Muscle layer of duodenum (tissue), 2 donors: ENCODE measurements at regions not wholly inside any gene's neighbourhood (a gene's known extent, or its start where the extent isn't known, plus 50 kb on each side); places are given as distances from the start of the nearest gene placed in this dataset.

ENCODE experiments used
- H3K27ac ChIP-seq: one replicate; pipeline ENCODE4 v1.7.0; 2013; ENCODE audit warnings: mild to moderate bottlenecking, low read length
- H3K27me3 ChIP-seq: one replicate; pipeline ENCODE4 v1.7.0; 2013; ENCODE audit warnings: low read depth, mild to moderate bottlenecking, control low read depth, low read length
- H3K36me3 ChIP-seq, 2 donors: one replicate each; pipeline ENCODE4 v1.7.0; 2013; ENCODE audit warnings: low read length in 2 of 2, control low read depth in 1 of 2, mild to moderate bottlenecking in 1 of 2; ENCODE audit not compliant: insufficient read depth in 2 of 2, control insufficient read depth in 1 of 2
- H3K4me1 ChIP-seq, 2 donors: one replicate each; pipeline ENCODE4 v1.7.0; 2013; ENCODE audit warnings: low read length in 2 of 2, mild to moderate bottlenecking in 2 of 2, control low read depth in 1 of 2, moderate library complexity in 1 of 2; ENCODE audit not compliant: insufficient read depth in 2 of 2, control insufficient read depth in 1 of 2
- H3K4me3 ChIP-seq, 2 donors: one replicate each; pipeline ENCODE4 v1.7.0; 2013; ENCODE audit warnings: low read length in 2 of 2, low read depth in 1 of 2, mild to moderate bottlenecking in 1 of 2
- H3K9me3 ChIP-seq, 2 donors: one replicate each; pipeline ENCODE4 v1.7.0; 2013; ENCODE audit warnings: low read length in 2 of 2, control low read depth in 1 of 2, mild to moderate bottlenecking in 1 of 2; ENCODE audit not compliant: control insufficient read depth in 1 of 2
- donor health status: healthy.

DNA sequence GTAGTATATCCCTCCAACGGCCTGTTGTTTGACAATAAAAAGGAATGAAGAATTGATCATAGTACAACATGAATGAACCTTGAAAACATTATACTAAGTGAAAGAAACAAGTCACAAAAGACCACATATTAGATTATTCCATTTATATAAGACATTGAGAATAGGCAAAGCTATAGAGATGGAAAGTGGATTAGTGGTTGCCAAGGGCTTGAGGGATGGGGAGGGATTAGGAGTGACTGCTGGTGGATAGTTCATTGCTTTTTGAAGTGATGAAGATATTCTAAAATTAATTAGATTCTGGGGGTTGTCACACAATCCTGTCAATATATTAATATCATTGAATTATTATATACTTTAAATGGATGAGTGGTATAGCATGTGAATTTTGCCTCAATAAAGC lies 142.5 kb upstream of the DPT start:
- no peak overlapping the region for H3K4me3 ChIP-seq
- H3K4me1 ChIP-seq = no peaks in the 10 kb centered on the region
- no peaks in the 10 kb centered on the region for H3K27me3 ChIP-seq
- H3K9me3 ChIP-seq = no peaks in the 10 kb centered on the region
- no peaks in the 10 kb centered on the region for H3K36me3 ChIP-seq
- H3K27ac ChIP-seq = no peak overlapping the region

DNA sequence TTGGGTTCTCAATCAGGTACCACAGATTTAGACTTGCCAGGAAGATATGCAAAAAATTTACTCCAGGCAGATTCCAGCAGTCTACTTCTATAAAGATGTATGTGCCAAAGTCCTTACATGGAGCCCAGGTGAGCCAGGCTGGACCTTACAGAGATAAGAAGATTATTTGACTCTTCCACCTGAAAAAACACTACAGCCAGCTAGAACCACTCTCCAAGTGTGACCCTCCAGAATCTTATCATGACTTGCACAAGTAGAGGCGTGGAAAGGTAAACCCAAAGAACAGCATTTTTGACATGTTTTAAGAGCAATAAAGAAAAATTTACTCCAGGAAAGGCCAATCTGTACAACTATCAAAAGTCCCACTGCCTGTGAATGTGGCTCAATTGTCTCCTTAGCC lies 146.8 kb upstream of the DPT start:
- Histone ChIP-seq H3K9me3 (no peaks in the 10 kb centered on the region), H3K27ac (no peak overlapping the region), H3K4me1 (no peaks in the 10 kb centered on the region), H3K27me3 (no peaks in the 10 kb centered on the region), H3K36me3 (no peaks in the 10 kb centered on the region), H3K4me3 (no peak overlapping the region)

DNA sequence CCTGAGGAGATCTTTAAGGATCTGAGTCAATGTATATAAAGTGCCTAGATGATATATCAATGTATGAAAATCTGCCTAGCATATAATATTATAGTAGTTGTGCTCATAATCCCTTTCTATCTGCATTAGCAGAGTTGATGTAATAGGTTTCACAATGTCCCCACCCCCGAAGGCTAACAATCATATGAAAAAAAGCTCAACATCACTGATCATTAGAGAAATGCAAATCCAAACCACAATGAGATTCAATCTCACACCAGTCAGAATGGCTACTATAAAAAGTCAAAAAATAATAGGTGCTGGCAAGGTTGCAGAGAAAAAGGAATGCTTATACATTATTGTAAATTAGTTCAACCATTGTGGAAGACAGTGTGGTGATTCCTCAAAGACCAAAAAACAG lies 147.8 kb upstream of the DPT start:
- no peak overlapping the region for H3K4me3 ChIP-seq
- no peaks in the 10 kb centered on the region for H3K27me3 ChIP-seq
- no peaks in the 10 kb centered on the region for H3K9me3 ChIP-seq
- peaks cover 0 to 5% of the 10 kb centered on the region in 2 donors for H3K4me1 ChIP-seq
- H3K36me3 ChIP-seq = no peaks in the 10 kb centered on the region
- no peak overlapping the region for H3K27ac ChIP-seq

DNA sequence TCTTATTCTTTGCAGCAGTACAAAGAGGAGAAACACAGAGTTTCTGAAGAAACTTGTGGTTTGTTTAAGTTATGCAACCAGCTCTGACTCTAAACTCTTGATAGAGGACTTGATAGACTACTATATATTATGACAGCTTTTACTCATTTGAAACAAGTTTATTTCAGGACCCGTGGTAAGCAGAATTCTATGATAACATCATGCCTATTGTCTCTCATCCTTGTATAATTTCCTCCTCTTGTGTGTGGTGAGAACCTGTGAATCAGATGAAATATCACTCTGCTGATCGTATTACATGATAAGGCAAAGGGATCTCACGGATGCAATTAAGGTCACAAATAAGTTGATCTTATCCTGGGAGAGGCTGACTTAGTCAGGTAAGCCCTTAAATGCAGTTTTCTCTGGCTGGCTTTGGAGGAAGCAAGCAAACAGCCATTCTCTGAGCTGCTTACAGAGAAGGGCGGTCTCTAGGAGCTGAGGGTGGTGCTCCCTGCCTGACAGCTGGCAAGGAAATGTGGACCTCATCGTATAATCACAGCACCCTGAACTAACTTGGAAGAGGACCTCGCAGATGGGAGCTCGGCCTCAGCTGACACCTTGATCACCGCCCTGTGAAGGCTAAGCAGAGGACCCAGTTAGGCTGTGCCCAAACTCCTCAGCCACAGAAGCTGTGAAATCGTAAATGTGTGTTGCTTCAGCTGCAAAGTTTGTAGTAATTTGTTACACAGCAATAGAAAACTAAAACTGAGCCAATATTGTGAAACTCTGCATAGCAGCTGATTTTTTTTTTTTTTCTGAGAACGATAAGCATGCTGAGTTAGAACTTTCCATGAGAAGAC lies 151.1 kb upstream of the DPT start:
- H3K27ac ChIP-seq = no peak overlapping the region
- H3K9me3 ChIP-seq = no peaks in the 10 kb centered on the region
- no peaks in the 10 kb centered on the region for H3K36me3 ChIP-seq
- peaks cover 0 to 5% of the 10 kb centered on the region in 2 donors for H3K4me1 ChIP-seq
- no peak overlapping the region for H3K4me3 ChIP-seq
- no peaks in the 10 kb centered on the region for H3K27me3 ChIP-seq

DNA sequence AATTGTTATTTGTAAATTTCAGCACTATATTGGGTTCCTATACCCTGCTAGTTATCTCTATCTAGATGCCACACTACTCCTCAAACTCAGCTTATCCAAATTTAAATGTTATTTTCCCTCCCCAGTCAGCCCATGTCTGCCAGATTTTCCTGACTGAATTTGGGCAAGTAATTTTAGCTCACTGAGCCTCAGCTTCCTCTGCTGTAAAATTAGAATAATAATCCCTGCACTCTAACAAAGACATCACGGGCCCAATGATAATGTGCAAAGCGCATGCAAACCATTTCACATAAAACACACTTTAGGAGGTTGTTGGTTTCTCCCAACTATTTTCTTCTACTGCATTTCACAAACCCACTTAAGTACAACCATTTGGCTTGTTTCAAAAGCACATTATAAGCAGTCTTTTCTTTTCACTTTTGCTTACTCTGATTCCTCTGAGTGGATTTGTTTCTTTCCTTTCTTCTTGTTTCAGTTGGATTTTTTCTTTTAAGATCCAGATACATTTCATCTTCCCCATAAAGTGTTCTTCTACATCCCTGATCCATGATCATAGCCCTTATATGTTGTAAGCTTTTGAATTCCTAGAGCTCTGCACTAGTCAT lies 152.8 kb upstream of the DPT start:
- no peak overlapping the region for H3K27ac ChIP-seq
- no peaks in the 10 kb centered on the region for H3K9me3 ChIP-seq

DNA sequence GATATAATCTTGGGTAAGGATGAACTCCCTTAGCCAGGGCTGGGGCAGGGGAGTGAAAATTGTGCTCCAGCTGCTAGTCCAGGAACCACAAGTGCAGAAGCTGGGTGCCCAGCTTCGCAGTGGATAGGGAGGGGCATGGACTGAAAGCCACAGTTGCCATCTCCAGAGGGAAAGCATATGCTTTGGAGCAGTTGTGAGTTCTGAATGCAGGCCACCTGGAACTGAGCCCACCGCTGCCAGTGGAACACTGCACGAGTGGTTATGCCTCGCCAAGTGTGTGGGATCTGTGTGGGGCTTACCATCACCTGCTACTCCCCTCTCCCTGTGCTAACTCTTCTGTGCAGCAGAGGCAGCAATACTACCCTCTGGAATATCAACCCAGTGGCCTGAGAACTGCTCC lies 158.4 kb upstream of the DPT start:
- Histone ChIP-seq H3K27me3 (no peaks in the 10 kb centered on the region), H3K4me1 (no peaks in the 10 kb centered on the region)

More for the DNA sequence above, 152.8 kb upstream of the DPT start:
- H3K36me3 ChIP-seq = no peaks in the 10 kb centered on the region
- peaks cover 0 to 5% of the 10 kb centered on the region in 2 donors for H3K4me1 ChIP-seq
- no peak overlapping the region for H3K4me3 ChIP-seq
- no peaks in the 10 kb centered on the region for H3K27me3 ChIP-seq

DNA sequence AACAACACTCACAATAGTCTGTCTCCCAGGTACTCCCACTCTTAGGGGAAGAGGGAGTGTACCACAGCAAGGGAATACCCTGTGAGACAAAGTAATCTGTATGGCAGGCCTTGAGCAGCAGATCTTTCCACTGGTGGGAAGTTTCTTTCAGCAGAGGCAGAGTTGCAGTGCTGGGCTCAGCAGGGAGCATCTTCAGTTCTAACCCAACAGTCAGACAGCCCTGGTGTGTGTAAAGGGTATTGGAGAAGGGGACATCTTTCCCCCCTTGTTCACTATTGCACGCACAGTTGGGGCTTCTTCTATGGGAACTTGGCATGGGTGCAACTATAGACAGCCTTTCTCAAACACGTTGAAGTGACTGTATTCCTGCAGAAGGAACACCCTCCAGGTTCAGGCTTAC lies 159.4 kb upstream of the DPT start:
- Histone ChIP-seq H3K4me3 (no peak overlapping the region), H3K36me3 (no peaks in the 10 kb centered on the region), H3K27me3 (no peaks in the 10 kb centered on the region), H3K27ac (no peak overlapping the region), H3K9me3 (no peaks in the 10 kb centered on the region), H3K4me1 (no peaks in the 10 kb centered on the region)

More for the DNA sequence above, 158.4 kb upstream of the DPT start:
- Histone ChIP-seq H3K4me3 (no peak overlapping the region), H3K9me3 (no peaks in the 10 kb centered on the region), H3K36me3 (no peaks in the 10 kb centered on the region), H3K27ac (no peak overlapping the region)

DNA sequence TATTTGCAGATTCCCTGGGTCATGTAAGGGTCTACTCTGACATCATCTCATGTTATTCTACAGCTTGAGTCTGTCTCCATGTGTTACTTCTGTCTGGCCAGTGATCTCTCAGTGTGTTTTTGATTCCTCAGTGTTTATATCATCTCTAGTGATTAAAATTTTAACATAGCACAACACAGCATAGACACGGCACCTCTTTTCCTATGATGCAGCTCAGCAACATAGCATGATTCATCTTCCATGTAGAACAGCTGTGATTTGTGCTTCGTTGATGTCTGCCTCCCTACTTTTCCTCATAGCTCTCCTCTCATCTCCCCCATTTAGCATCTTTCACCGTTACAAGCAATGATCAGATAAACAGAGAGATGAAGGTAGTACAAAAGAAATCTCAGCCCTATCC lies 163.9 kb upstream of the DPT start:
- Histone ChIP-seq H3K27me3 (no peaks in the 10 kb centered on the region), H3K27ac (peak overlapping the region; percentile 36), H3K4me3 (no peak overlapping the region), H3K4me1 (no peaks in the 10 kb centered on the region), H3K9me3 (no peaks in the 10 kb centered on the region), H3K36me3 (no peaks in the 10 kb centered on the region)

DNA sequence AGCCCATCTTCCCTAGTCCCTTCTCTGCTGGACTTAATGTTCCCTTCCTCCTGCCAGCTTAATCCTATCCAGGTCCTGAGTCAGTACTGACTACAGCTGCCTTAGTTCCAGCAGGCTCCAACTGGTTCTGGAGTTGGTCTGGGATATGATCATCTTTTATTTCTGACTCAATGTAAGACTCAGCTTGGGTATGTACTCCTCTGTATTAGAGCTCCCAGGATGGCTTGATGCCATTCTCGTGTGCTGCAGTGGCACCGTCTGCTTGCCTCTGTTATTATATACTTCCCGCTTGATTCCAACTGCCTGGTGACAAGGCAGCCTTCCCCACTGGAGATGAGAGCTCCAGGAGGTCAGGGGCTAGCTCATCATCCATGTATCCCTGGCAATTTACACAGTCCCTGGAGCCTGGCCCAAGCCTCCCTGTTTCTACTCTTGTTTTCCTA lies 164.4 kb upstream of the DPT start:
- Histone ChIP-seq H3K9me3 (no peaks in the 10 kb centered on the region), H3K4me3 (no peak overlapping the region), H3K36me3 (no peaks in the 10 kb centered on the region), H3K27me3 (no peaks in the 10 kb centered on the region), H3K4me1 (no peaks in the 10 kb centered on the region), H3K27ac (peak overlapping the region; percentile 36)

DNA sequence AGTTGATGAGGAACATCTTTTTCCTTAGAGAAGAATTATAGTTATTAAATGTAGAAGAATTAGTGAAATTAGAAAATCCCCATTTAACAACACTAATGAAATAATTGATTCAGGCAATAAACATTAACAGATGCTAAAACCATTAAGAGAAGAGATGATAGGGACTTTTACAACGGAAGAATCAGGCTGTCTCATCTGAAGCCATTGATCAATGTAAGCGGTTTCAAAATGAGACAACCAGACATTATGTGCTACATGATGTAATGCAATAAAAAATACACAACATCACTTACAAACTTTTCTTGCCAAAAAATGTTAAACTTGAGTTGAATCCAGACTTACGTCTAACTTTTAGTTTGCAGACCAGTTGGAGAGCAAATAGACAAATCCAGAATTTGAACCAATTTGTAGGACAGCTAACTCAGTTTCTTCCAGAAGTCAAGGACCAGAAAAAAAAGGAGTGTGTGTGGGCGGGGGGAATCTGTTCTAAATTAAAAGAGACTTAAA lies 165.4 kb upstream of the DPT start:
- Histone ChIP-seq H3K27me3 (no peaks in the 10 kb centered on the region), H3K9me3 (no peaks in the 10 kb centered on the region), H3K36me3 (no peaks in the 10 kb centered on the region), H3K4me3 (no peak overlapping the region), H3K27ac (no peak overlapping the region), H3K4me1 (no peaks in the 10 kb centered on the region)

DNA sequence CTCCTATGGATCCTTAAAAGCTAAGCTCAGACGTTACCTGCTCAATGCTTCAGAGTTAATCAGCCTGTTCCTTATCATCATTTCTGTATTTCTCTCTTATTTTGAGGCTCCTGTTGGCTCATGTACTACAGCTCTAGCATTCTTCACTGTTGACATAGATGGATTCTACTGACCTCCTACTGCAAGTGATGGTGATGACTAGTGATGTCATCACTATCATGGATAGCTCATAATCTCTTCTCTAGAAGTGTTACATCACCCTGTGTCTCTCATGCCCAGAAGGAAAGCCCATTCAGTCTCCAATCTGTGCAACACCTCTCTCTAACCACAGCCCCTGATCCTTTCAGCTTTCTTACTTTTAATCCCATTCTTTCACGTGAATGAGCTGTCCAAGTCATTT lies 168.2 kb upstream of the DPT start:
- H3K27ac ChIP-seq = no peak overlapping the region
- H3K9me3 ChIP-seq = no peaks in the 10 kb centered on the region
- no peaks in the 10 kb centered on the region for H3K4me1 ChIP-seq
- no peaks in the 10 kb centered on the region for H3K27me3 ChIP-seq
- no peaks in the 10 kb centered on the region for H3K36me3 ChIP-seq
- H3K4me3 ChIP-seq = no peak overlapping the region
